ENCODE measurements at regions not wholly inside any gene's neighbourhood (a gene's known extent, or its start where the extent isn't known, plus 50 kb on each side); places are given as distances from the start of the nearest gene placed in this dataset.
"Not testable (repeated sequence)": the region's sequence is repeated elsewhere in the genome, so short reads cannot be mapped to it uniquely, and the experiment has no call there.

DNA sequence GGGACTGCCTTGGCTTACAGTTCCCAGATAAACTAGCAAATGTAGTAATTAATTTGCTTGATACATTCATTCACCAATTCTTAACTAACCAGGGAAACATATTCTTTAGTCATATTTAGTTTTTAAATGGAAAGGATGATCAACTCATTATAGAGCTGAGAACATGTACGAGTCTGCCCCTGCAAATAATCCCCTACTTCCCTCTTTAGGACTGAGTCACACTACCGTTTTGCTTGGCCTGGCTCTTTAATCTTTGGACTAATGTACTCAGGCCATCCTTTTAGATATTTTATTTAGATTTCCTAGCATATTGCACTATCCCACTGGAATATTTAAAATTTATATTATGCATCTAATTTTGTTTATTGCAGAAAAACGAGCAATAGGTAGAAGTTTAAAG, 105.5 kb upstream of the LCORL start:
- H3K27ac Mint-ChIP-seq, result no peak overlapping the region
- TF ChIP-seq, protein P1, sequence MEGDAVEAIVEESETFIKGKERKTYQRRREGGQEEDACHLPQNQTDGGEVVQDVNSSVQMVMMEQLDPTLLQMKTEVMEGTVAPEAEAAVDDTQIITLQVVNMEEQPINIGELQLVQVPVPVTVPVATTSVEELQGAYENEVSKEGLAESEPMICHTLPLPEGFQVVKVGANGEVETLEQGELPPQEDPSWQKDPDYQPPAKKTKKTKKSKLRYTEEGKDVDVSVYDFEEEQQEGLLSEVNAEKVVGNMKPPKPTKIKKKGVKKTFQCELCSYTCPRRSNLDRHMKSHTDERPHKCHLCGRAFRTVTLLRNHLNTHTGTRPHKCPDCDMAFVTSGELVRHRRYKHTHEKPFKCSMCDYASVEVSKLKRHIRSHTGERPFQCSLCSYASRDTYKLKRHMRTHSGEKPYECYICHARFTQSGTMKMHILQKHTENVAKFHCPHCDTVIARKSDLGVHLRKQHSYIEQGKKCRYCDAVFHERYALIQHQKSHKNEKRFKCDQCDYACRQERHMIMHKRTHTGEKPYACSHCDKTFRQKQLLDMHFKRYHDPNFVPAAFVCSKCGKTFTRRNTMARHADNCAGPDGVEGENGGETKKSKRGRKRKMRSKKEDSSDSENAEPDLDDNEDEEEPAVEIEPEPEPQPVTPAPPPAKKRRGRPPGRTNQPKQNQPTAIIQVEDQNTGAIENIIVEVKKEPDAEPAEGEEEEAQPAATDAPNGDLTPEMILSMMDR (IDR thresholded peaks at IDR 0.05), result no peak
- no peaks in the 10 kb centered on the region for H3K4me1 Mint-ChIP-seq
- no peak overlapping the region for H3K4me3 Mint-ChIP-seq
- H3K9me3 Mint-ChIP-seq, result no peaks in the 10 kb centered on the region
- no peaks in the 10 kb centered on the region for H3K27me3 Mint-ChIP-seq (ENCODE audit: low read depth, poor library complexity)
- H3K36me3 Mint-ChIP-seq (ENCODE audit: low read depth), result no peaks in the 10 kb centered on the region
- no peak for DNase-seq

DNA sequence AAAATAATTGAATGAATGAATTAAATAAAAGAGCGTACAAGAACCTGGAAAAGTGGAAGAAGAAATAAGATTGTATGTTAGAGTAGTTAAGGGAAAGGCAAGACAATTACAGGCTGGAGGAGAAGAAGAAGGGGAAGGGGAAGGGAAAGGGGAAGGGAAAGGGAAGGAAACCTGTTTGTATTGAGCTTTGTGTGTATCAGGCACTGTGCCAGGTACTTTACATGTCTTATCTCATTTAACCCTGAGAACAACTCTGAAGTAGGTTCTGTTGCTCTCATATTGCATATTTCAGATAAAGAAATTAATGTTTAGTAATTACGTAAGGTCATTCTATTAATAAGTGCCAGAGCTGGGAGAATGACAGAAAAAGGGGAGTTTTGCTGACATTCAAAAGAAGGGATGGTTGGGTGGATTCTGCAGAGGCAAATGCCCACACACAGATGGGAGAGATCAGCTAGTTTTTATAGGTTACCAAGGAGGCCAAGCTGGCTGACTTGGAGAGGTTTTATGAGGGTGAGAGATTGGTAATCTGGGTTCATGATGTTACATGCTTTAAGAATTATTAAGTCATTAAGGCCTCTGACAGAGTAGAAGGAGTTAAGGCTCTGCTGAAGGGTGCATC, 92.3 kb upstream of the LCORL start:
- no peaks in the 10 kb centered on the region for H3K36me3 Mint-ChIP-seq (ENCODE audit: low read depth)
- no peaks in the 10 kb centered on the region for H3K27me3 Mint-ChIP-seq (ENCODE audit: low read depth, poor library complexity)
- no peak overlapping the region for H3K4me3 Mint-ChIP-seq
- H3K27ac Mint-ChIP-seq, result no peak overlapping the region
- no peak for DNase-seq
- H3K9me3 Mint-ChIP-seq, result no peaks in the 10 kb centered on the region
- TF ChIP-seq, protein P1 (IDR thresholded peaks at IDR 0.05), result no peak
- no peaks in the 10 kb centered on the region for H3K4me1 Mint-ChIP-seq

DNA sequence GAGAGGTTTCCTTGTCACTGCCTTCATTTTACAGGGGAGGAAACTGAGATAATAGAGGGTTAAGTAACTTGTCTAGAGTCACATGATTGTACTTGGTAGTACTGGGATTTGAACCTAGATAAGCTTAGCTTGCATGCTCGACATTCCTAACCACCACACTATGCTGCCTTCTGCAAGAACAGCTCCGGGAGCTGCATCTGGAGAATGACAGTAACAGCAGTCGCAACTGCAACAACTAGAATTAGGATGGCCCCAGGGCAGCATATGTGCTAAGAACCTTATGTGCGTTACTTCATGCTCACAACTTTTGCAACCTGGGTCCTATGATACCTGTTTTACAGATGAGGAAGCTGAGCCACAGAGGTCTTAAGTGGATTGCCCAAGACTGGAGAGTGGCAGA, 89.5 kb upstream of the LCORL start:
- no peak for DNase-seq
- no peaks in the 10 kb centered on the region for H3K36me3 Mint-ChIP-seq (ENCODE audit: low read depth)
- no peaks in the 10 kb centered on the region for H3K27me3 Mint-ChIP-seq (ENCODE audit: low read depth, poor library complexity)
- H3K27ac Mint-ChIP-seq, result no peak overlapping the region
- no peaks in the 10 kb centered on the region for H3K9me3 Mint-ChIP-seq
- H3K4me1 Mint-ChIP-seq, result no peaks in the 10 kb centered on the region
- no peak overlapping the region for H3K4me3 Mint-ChIP-seq
- TF ChIP-seq, protein P1 (IDR thresholded peaks at IDR 0.05), result no peak

DNA sequence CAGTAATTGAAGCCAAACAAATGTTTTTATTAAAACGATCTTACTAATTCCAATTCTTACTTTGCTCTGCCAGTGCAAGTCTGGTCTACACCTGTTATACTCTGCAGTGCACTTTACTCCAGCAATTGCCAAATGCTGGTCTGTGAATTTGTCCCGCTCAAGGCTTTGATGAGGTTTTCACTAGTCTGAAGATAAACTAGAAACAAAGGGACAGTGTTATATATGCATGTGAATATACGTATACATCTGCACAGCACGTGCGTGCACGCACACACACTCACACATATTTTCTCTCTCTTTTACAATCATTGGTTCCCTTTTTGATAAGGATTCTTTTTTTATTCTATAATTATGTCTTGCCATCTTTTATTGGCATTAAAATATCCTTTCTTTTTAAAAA, 88.5 kb upstream of the LCORL start:
- TF ChIP-seq, protein P1 (IDR thresholded peaks at IDR 0.05), result no peak
- H3K4me1 Mint-ChIP-seq, result no peaks in the 10 kb centered on the region
- H3K36me3 Mint-ChIP-seq (ENCODE audit: low read depth), result no peaks in the 10 kb centered on the region
- H3K4me3 Mint-ChIP-seq, result no peak overlapping the region
- no peaks in the 10 kb centered on the region for H3K27me3 Mint-ChIP-seq (ENCODE audit: low read depth, poor library complexity)
- H3K9me3 Mint-ChIP-seq, result no peaks in the 10 kb centered on the region
- H3K27ac Mint-ChIP-seq, result no peak overlapping the region
- no peak for DNase-seq

DNA sequence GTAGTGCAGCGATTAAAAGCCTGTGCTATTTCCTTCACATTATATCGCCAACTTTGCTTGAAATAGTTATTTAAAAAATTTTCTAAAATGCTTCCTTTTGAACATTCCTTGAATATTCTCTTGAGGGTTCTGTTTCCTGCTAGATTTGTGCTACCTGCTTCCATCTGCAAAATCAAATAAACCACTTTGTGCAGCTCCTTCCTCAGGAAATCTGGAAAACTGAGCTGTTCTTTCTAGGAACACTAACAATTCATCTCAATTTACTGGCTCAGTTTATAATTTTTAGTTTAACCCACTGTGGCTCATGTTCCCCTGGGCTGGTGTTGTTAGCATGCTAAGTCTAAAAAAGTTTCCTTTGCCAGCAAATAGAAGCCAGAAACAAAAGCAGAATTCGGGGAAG, 88.1 kb upstream of the LCORL start:
- TF ChIP-seq, protein P1 (IDR thresholded peaks at IDR 0.05), result no peak
- no peak overlapping the region for H3K27ac Mint-ChIP-seq
- H3K27me3 Mint-ChIP-seq (ENCODE audit: low read depth, poor library complexity), result no peaks in the 10 kb centered on the region
- H3K4me1 Mint-ChIP-seq, result no peaks in the 10 kb centered on the region
- no peak overlapping the region for H3K4me3 Mint-ChIP-seq
- no peaks in the 10 kb centered on the region for H3K9me3 Mint-ChIP-seq
- no peaks in the 10 kb centered on the region for H3K36me3 Mint-ChIP-seq (ENCODE audit: low read depth)
- no peak for DNase-seq

DNA sequence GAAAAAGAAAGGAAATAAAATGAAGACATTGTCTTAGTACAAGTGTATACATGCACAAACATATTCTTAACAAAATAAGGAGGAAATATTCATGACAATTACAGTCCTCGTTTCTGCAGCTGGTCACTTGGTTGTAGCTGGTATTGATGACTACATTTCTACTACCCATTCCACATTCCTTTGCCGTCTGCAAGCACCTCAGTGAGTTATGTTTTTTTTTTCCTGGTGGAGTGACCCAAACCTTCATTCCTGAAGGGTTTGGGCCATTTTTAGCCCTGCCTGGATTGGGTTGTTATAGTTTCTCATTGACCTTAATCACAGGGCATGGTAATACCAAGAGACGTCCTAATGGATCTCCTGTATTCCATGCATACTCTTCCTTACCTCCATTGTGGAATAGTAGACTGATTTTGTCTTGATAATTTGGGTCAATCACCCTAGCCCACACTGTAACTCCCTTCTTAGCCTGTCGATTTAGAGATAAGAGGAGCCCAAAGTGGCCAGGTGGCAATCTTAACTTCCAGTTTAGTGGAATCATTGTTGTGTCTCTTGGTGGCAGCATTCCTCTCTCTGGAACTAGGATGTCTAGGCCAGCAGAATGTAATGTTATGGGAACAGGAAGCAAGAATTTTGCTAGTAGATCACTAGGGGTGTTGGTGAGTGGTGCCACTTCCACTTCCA, 86.4 kb upstream of the LCORL start:
- H3K4me1 Mint-ChIP-seq; DNase-seq; H3K4me3 Mint-ChIP-seq; H3K27ac Mint-ChIP-seq; H3K36me3 Mint-ChIP-seq (ENCODE audit: low read depth); H3K9me3 Mint-ChIP-seq; H3K27me3 Mint-ChIP-seq (ENCODE audit: low read depth, poor library complexity): not testable (repeated sequence)
